ENCODE measurements at regions not wholly inside any gene's neighbourhood (a gene's known extent, or its start where the extent isn't known, plus 50 kb on each side); places are given as distances from the start of the nearest gene placed in this dataset.

GRCh38 chr22:47279337-47279736 lies 516.9 kb downstream of the TBC1D22A start:
- DNase-seq (ENCODE audit: low read depth) = no peak
- TF ChIP-seq, protein P1, sequence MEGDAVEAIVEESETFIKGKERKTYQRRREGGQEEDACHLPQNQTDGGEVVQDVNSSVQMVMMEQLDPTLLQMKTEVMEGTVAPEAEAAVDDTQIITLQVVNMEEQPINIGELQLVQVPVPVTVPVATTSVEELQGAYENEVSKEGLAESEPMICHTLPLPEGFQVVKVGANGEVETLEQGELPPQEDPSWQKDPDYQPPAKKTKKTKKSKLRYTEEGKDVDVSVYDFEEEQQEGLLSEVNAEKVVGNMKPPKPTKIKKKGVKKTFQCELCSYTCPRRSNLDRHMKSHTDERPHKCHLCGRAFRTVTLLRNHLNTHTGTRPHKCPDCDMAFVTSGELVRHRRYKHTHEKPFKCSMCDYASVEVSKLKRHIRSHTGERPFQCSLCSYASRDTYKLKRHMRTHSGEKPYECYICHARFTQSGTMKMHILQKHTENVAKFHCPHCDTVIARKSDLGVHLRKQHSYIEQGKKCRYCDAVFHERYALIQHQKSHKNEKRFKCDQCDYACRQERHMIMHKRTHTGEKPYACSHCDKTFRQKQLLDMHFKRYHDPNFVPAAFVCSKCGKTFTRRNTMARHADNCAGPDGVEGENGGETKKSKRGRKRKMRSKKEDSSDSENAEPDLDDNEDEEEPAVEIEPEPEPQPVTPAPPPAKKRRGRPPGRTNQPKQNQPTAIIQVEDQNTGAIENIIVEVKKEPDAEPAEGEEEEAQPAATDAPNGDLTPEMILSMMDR (IDR thresholded peaks at IDR 0.05; ENCODE audit: control insufficient read depth, insufficient read depth, low read depth, low read length, missing control alignments) = no peak
- no peak overlapping the region for H3K4me3 ChIP-seq (ENCODE audit: control insufficient read depth, low read depth, low read length)

GRCh38 chr22:47278655-47279054 lies 516.2 kb downstream of the TBC1D22A start:
- no peak overlapping the region for H3K4me3 ChIP-seq (ENCODE audit: control insufficient read depth, low read depth, low read length)
- DNase-seq (ENCODE audit: low read depth) = no peak
- TF ChIP-seq, protein P1 (IDR thresholded peaks at IDR 0.05; ENCODE audit: control insufficient read depth, insufficient read depth, low read depth, low read length, missing control alignments) = no peak

- TF ChIP-seq, protein P1 (IDR thresholded peaks at IDR 0.05; ENCODE audit: control insufficient read depth, insufficient read depth, low read depth, low read length, missing control alignments) = no peak
- H3K4me3 ChIP-seq (ENCODE audit: control insufficient read depth, low read depth, low read length) = no peak overlapping the region
- DNase-seq (ENCODE audit: low read depth) = no peak
Measured at GRCh38 chr22:47277531-47277930, 515.1 kb downstream of the TBC1D22A start.

- TF ChIP-seq, protein P1 (IDR thresholded peaks at IDR 0.05; ENCODE audit: control insufficient read depth, insufficient read depth, low read depth, low read length, missing control alignments) = no peak
- DNase-seq (ENCODE audit: low read depth) = no peak
- no peak overlapping the region for H3K4me3 ChIP-seq (ENCODE audit: control insufficient read depth, low read depth, low read length)
Measured at GRCh38 chr22:47276991-47277390, 514.5 kb downstream of the TBC1D22A start.

GRCh38 chr22:47276450-47276820 lies 514.0 kb downstream of the TBC1D22A start:
- TF ChIP-seq, protein P1 (IDR thresholded peaks at IDR 0.05; ENCODE audit: control insufficient read depth, insufficient read depth, low read depth, low read length, missing control alignments) = no peak
- DNase-seq (ENCODE audit: low read depth) = no peak

GRCh38 chr22:47275605-47276449 lies 513.4 kb downstream of the TBC1D22A start:
- H3K4me3 ChIP-seq (ENCODE audit: control insufficient read depth, low read depth, low read length) = no peak overlapping the region
- DNase-seq (ENCODE audit: low read depth) = no peak

More at GRCh38 chr22:47276450-47276820, 514.0 kb downstream of the TBC1D22A start:
- H3K4me3 ChIP-seq (ENCODE audit: control insufficient read depth, low read depth, low read length) = no peak overlapping the region

More at GRCh38 chr22:47275605-47276449, 513.4 kb downstream of the TBC1D22A start:
- TF ChIP-seq, protein P1 (IDR thresholded peaks at IDR 0.05; ENCODE audit: control insufficient read depth, insufficient read depth, low read depth, low read length, missing control alignments) = peak; percentile 34

All from AG09309 (cell line).